Activated T-cell treated with anti-CD3 and anti-CD28 coated beads for 4 hours (primary cell): ENCODE measurements at regions not wholly inside any gene's neighbourhood (a gene's known extent, or its start where the extent isn't known, plus 50 kb on each side); places are given as distances from the start of the nearest gene placed in this dataset.

Source experiments
- DNase-seq: peaks from one replicate; pipeline ENCODE4 v3.0.0-alpha.2; 2020

DNA sequence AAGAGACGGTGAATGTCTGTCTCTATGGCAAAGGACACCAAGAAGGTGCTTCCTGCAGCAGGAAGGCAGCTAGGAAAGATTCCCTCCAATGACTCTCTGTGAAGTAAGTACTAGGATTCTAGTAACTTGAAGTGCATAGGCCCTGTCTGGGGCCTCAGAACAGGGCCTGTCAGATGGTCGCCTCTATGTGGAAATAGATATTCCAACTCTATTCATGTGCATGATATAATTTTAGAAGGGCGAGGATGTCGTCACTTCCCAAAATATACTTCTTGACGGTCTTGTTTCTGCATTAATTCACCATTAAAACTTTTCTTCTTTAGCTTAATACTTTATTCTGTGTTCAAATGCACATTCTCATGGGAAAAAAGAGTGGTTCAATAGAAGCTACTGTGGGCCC, 167.0 kb downstream of the TLE3 start:
- DNase-seq = no peak

DNA sequence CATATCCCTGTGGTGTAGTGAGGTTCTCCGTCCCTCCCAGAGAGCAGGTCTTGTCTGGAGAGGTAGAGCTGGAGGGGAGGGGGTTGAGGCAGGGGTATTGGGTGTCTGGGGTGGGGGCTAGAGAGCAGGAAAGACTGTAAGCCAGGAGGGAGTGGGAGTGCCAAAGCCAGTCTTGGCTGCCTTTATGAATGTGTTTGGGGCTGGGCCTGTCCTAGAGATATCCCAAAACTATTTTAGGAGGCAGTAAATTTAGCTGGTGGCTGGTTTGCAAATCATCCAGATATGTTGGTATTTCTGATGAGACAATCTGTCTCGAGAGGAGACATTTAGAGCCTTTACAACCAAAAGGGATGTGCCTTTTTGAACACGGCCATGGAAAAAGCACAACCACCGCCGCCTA, 166.6 kb downstream of the TLE3 start:
- no peak for DNase-seq

DNA sequence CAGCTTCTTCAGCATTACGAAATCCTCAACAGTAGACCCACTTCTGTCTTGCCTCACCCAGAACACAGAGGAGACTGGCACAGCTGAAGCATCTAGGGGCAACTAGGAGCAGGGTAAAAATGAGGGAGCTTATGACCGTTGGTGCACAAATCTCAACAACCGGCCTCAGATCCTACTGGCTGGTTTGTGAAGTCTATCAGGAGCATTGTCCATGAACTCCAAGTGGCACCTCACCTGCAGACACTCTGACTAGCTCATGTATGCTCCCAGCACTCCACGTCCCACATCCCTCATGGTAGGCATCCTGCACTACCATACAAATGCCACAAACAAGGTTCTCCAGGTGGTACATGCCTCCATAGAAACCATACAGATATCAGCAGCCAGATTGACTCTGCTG, 163.1 kb downstream of the TLE3 start:
- DNase-seq = no peak

DNA sequence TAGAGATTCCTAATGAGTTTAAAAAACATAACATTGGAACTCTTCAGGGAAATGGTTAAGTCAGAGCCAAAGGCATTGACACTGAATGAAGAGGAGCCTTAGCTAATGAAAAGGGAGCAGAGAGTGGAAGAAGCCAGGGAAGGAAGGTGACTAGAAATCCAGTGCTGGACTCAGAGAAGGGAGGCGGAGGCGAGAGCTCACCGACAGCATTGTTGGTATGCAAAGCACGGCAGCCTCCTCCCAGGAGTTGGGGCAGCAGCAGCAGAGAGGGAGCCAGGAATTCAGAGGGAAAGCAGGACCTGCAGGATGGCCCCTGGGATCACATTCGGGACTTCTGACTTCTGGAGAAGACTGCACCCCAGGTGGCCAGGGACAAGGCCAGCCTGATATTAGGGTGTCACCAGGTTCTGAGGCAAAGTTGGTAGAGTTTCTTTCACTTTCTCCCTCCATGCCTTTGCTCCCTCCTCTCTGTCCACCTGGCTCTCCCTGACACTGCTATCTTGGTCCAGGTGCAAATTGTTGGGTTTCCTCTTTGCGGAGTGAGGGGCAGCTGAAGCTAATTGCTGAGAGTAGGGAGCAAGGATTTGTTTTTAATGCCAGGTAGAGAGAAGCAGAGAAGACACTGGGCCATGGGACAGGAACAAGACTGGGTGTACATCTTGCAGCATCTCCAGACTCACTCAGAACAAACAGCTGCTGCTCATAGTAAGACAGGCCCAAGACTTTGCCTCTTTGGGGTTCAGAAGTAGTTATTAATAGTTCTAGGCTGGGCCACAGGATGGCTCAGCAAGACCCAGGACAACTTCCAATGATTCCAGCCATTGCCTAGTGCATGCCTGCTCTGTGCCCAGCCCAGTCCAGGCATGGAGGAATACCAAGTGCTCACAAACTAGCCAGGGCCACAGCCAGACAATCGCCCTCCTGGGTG, 157.9 kb downstream of the TLE3 start:
- DNase-seq = no peak

DNA sequence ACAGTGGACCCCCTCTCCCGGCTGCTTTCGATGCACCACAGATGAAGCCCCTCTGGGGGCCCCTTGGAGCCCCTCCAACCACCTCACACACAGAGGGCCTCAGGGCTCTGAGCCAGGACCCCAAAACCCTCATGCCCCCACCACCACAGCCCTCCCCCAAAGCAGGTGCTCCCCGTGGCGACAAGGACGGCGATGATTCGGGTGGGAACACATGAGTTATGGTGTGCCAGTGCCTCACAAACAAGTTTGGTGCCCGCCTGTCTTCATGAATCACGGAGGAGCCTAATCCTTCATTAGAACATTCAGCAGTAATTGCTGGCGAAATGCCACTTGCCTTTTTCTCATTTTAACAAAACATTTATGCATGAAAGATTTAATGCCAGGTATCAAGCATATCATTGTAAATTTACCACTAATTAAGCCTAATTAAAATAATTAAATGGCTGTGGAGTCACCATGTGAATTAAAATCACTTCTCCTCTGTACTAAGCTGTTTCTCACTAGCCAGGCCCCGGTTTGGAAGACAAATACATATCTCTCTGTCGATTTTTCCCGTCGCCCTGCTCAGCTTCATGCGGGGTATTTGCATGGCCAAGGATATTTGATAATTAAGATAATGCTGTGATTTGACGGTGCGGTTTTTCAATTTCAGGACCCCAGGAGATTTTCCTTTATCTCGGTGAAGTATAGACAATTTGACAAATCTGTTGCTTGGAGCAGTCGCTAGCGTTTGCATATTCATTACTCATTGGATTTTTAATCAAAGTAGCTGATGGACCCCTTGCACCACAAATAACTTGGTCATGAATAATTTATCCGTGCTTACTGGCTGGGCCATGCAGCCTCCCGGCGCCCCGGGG, 157.0 kb downstream of the TLE3 start:
- no peak for DNase-seq

DNA sequence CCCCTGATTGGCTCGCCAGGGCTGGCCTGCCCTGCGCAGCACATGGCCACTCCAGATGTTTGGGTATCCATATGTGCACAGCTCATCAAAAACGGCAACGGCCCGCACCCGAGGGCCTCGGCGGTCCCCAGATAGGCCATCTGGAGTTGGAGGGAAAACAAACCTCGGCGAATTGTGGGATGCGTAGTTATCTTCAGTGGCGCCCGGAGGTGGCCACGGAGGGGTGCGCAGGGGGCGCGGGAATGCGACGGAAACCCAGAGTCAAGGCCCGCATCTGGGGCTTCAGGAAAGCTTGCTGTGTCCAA, 156.5 kb downstream of the TLE3 start:
- no peak for DNase-seq

DNA sequence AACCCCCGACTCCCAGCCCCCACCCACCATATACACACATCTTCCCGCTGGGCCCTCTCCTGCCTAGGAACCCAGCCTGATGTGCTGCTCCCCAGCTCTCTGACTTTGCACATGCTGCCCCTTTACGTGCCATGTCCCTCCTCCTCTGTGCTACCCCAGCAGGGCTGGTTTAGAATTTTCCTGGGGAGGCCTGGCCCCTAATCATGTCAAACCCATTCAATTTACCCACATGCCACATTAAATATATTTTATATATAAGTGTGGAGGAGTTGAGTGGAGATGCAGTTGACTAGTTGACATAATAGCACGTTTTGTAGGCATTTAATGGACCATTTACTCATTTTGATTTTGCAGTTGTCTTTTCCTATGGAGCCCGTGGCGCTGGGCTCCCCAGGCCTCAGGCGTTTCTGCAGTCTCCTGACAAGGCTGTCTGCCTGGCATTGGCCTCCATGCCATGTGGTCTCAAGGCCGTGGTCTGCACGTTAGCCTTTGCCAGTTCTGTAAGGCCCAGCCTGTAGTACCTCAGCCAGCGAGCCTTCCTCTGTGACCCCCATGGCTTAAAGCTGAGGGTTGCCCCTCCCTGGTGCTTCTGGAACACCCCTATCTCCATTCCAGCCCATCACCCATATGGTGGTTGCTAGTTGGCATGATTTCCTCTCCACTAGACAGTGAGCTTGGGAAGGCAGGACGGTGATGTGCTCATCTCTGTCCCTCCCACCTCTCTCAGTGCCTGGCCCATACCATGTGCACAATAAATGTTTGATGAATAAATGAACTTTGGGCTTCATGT, 155.8 kb downstream of the TLE3 start:
- DNase-seq = no peak

DNA sequence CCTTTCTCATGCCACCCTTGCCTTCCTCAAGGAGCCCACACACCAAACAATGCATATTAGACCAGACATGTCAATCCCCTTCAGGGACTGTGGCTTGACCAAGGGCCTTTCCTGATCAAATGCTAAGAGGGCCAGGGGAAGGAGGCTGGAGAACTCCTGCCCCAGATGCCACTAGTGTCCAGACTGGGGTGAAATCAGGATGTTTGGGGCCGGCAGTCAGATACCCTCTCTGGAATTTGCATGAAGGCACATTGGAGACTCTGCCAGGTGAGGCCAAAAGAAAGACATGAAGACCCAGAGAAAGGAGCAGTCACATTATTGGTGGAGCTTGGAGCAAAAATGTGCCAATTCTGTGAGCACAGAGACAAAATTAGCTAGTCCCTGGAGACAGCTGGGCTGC, 154.1 kb downstream of the TLE3 start:
- DNase-seq = no peak

DNA sequence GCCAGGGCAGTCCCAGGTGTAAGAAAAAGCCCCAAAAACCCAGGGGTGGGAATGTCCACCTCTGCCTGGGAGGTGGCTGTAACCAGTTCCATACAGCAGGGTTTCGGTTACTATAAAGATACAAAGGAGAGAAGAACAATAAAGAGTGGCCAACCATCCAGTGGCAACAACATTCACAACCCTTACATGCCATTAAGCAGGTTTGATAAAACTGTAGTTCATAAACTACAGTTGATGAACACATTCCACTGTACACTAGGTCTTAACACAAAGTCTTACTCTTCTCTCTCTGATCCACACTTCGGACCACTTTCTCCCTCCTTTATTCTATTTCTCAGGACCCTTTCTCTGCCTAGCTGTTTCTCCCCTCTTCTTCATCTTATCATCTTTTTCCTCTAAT, 152.0 kb downstream of the TLE3 start:
- DNase-seq = no peak

DNA sequence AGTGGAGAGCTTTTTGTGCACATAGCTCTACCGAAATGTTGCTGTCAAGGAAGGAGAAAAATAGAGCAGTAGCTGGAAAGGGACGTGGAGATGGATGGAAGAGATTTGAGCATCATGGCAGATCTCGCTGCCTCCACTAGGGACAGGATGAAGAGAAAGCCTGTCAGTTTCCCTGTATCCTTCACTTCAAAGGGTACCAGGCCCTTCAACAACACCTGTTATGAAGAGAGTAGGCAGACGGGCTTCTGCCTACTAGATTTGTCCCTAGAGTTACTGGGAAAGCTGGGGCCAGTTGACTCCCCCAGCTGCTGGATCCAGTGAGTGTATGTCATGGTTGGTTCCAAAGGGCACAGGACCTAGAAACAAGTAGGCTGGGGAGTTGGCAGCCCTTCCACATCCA, 150.8 kb downstream of the TLE3 start:
- DNase-seq = no peak

DNA sequence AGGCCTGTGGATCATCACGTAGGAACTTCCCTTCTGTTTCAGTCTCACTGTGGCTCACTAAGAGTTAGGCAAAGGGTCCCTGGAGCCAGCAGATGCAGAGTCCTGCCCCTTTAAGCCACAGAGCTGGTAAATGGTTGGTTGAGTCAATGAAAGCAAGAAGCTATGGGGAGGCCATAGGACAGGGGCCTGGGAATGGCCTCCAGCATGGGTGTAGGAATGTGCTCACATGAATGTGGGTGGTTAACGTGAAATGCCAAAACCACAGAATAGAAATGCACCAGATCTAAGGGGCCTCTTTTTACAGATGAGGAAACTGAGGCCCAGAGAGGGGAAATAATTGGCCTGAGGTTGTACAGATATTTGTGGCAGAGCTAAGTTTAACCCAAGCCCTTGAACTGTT, 150.3 kb downstream of the TLE3 start:
- DNase-seq = no peak

DNA sequence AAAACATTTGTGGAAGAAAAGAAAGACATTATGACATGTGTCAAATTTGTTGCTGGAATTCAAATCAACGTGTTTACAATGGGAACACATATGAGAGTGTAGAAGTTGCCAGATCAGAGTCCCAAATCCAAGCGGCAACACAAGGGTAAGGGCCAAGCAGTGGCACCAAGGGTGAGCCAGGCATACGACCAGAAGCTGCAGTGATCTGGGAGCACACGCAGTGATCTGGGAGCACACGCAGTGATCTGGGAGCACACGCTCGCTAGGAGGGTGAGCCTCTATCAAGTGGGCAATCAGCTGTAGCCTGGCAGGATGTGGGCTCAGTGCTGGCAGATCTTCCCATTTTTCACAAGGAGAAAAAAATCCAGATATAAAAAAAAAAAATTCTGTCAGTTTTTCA, 148.2 kb downstream of the TLE3 start:
- DNase-seq = no peak

DNA sequence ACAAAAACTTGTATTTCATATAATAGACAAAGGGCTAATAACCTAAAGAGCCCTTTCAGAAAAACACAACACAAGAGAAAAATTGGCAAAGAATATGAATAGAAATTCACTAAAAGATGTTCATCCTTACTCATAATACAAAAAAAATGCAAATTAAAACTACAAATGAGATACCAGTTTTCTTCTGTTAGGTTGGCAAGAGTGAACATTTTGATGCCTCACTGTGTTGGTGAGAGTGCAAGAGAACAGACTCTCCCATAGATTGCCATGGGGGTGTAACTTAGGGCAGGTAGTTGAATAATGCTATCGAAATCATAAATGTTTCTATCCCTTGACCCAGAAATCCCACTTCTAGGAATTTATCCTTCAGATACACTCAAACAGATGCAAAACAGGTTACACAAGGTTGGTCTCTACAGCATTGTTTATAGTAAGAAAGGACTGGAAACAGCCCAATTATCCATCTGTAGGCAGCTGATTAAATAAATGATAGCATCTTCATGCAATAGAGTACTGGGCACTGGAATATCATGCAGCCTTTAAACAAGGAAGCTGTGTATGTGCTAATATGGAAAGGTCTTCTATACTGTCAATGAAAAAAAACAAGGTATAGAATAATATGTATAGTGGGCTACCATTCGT, 146.3 kb downstream of the TLE3 start:
- DNase-seq = no peak

DNA sequence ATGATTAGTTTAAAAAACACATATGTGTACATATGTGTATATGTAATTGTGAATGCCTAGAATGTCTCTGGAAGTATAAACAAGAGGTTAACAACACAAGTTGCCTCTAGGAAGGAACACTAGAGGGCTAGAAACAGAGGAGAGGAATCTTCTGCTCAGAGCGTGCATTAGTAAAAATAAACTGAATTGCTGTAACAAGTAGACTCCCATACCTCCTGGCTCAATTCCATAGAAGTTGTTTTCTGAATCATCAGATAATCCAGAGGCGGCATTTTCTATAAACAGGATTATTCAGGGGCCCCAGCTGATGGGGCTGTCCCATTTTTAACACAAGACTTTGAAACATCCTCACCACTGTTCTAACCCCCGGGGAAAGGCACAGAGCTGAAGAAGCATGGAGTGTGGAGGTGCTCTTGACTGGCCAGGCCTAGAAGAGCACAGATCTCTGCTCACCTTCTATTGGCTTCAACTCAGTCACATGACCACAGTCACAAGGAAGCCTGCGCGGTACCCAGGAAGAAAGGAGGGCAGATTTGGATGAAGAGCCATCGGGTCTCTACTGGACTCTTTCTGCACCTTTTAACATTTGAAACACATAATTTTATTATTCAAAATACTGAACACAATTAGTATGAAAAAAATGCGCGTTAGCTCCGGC, 145.7 kb downstream of the TLE3 start:
- no peak for DNase-seq

DNA sequence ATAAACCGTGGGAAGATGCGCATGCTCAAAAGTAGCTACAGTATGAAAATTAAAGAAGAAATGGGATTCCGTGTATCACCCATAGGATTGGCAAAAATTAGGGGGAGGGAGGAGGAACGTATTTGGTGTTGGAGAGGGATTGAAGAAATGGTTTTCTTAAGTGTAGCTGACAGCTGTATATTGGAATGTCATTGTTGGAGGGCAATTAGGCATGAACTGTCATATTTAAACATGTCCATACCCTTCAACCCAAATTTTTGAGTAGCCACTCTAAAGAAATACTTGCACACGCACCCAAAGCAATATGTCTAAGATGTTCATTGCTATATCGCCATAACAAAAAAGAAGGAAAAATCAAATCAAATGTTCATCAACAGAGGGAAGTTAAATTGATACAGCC, 144.7 kb downstream of the TLE3 start:
- DNase-seq = no peak

DNA sequence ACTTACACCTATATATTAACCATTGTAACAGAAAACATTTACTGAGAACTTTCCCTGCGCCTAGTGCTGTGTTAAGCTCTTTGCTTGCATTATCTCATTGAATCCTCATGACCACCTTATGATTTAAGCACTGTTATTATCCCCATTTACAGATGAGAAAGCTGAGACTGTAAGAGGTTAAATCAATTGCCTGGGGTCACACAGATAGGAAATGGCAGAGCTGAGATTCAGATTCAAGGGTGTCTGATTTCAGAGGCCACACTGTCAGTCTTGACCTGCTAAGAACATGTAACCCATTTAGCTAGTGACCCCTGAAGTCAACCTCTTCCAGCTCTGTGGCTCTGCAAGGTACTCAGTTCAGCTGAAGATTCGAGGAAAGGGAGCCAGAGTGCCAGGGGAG, 143.9 kb downstream of the TLE3 start:
- DNase-seq = no peak

DNA sequence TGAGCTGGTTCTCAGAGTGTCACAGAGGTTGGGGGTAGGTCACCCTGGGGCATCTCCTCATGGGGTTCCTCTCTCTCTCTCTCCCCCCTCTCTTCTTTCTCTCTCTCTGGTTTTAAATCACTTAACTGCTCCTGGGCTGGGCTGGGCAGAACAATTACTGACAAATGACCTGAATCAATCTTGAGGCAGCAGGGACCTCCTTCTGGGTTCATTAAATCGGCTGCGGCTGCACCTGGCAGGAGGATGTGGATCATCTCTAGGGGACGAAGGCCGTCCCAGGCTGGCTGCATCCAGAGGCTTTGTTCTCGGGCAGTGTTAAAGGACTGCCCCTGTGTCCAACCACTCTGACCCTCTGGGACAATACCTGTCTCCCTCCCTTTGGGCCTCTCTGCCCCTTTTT, 143.1 kb downstream of the TLE3 start:
- no peak for DNase-seq

DNA sequence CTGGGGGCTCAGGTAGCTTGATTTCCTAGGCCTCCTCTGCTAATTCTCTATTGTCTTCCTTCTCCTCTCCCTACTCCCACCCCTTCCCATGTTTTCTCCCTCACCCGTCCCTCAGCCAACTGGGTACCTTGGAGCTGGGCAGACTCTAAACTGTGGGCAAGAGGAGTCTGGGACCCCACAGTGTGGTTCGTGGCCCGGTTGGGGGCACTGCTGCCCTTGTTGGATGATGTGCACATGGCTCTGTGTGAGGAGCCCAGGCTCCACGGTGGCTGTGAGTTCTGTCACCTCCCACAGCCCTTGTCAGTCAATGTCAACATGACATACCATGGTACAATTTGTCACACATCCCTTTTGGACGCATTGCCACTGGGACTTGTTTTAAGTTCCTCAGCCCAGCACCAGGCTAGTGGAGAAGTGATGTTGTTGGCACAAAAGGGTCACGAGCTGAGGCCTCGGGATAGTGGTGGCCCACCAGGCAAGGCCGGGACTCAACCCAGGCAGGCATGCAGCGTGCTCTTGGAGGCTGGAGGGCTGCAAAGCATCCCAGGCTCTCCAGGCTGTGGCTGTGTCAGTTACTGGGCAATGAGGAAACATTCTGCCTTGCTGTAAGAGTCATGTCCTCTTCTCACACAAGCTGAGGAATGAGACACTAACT, 142.3 kb downstream of the TLE3 start:
- no peak for DNase-seq

DNA sequence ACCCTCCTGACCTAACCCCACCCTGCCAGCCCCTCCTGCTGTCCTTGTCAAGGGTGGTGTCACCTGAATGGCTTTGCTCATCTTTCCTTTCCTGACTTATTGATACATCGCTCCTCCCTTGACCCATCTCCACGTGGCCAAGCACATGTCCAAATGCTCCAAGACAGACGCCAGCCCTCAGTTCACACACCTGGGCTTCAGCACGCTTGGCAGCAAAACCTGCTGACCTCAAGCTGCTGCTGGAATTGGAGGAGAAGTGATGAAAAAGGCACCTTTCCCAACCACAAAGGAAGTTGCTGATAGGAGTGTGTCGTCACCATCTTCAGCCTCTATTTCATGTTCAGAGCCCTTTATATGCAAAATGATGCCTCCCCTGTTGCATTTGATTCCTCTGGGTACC, 141.3 kb downstream of the TLE3 start:
- DNase-seq = no peak

DNA sequence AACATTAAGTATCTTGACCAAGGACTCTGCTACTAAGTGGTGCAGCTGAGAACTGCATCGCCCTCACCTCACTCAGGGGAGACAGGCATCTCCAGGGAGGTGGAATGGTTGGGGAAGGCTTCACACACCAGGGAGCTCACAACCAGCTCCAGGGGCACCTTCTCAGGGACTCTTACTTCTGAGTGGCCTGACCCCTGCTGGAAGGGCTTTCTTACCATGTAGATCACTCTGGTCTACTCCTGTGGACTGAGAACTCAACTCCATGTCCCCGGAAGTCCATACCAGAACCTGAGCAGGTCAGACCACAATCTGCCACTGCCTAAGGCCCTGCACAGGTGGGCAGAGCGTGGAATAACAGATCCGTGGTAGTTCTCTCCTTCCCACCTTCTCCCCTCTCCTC, 140.5 kb downstream of the TLE3 start:
- DNase-seq = no peak

DNA sequence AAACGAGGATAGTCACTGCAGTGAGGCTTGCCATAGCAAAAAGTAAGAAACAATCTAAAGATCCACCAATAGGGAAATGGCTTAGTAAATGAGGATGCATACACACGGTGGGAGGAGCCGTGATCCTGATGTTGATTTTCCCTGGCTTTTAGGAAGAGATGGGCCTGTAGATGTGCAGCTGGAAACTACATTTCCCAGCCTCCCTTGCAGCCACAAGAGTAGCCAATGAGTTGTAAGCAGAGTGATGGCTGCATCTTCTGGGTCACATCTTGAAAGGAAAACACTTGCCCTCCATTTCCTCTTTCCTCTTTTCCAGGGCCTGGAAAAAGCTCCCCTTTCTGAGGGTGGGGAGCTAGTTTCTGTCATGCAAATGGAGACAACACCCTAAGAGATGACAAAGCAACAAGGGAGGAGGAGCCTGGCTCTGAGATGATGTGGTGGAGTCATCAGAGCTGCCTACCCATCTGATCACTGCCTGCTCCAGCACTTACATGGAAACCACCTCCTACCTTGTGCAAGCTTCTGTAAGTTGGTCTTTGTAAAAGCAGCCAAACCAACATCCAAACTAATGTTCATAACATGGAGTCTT, 139.1 kb downstream of the TLE3 start:
- no peak for DNase-seq

DNA sequence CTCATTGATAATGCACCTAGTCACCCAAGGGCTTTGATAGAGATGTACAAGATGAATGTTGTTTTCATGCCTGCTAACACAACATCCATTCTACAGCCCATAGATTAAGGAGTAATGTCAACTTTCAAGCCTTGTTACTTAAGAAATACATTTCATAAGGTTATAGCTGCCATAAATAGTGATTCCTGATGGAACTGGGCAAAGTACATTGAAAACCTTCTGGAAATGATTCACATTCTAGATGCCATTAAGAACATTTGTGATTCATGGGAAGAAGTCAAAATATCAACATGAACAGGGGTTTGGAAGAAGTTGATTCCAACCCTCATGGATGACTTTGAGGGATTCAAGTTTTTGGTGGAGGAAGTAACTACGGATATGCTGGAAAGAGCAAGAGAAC, 135.2 kb downstream of the TLE3 start:
- DNase-seq = no peak
